ENCODE measurements at regions not wholly inside any gene's neighbourhood (a gene's known extent, or its start where the extent isn't known, plus 50 kb on each side); places are given as distances from the start of the nearest gene placed in this dataset.

GRCh38 chr12:60834372-60834771, 1238.5 kb downstream of the SLC16A7 start:
- no peak for TF ChIP-seq REST (IDR thresholded peaks at IDR 0.05)
- TF ChIP-seq CTCF (IDR thresholded peaks at IDR 0.05; ENCODE audit: low read depth, low read length, missing input control) = no peak
